Fibroblast of skin of left quadriceps (primary cell): ENCODE measurements at regions not wholly inside any gene's neighbourhood (a gene's known extent, or its start where the extent isn't known, plus 50 kb on each side); places are given as distances from the start of the nearest gene placed in this dataset.

Source experiments
- DNase-seq, 2 experiments: peaks; one replicate each; pipeline ENCODE4 v3.0.0-alpha.2; 2013; ENCODE audit warnings: low read depth in 2 of 2

DNA sequence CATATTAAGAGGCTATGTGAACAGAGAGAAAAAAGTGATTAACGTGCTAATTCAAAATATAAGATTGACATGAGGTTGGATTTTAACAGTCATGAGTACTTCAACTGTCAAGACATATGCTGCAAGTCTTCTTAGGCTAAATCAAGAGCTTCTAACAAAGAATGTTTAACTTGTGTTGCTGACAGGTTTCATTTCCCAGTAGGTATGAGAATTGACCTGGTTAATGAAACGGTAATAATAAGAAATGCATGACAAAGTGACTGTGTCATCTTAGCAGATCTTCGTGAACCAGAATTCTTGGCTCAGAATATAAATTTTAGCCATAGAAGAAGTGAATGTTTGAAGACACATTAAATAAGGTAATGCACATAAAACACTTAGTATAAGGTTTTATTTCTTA is 132.6 kb upstream of the PTGFR start:
- no peak for DNase-seq

GRCh38 chr1:78359666-78360065 is 131.1 kb upstream of the PTGFR start:
- no peak for DNase-seq

- no peak for DNase-seq
Observed at GRCh38 chr1:78360584-78360983, 130.2 kb upstream of the PTGFR start.

GRCh38 chr1:78367700-78368099 is 123.1 kb upstream of the PTGFR start:
- no peak for DNase-seq

GRCh38 chr1:78369546-78369945 is 121.2 kb upstream of the PTGFR start:
- DNase-seq: no peak

- no peak for DNase-seq
Observed at GRCh38 chr1:78370356-78370755, 120.4 kb upstream of the PTGFR start.

DNA sequence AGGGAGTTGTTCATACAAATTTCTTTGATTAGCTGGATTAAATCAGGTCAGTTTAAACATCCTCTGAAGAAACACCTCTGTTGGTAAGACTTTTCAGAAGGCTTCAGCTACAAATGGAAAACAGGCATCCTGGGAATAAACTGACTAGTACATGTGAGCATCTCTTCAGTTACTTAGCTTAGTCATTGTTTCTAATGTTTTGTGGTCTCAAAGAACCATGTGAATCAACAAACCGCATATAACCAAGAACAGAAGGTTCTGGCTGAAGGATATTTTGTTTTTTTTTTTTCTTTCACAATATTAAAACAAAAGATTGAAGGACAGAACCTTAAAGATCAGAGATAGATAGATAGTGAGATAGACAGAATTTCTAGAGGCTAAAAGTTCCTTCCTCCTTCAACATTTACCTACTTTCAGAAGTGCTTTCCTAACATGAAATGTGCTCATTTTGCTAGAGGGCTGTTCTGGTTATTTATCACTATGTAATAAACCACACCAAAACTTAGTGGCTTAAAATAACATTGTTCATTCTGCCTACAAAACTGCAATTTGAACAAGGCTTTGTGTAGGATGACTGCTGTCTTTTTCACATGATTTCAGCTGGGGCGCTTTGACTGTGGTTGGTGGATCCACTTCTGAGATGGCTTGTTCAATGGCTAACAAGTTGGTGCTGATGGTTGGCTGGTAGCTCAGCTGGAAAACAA is 119.8 kb upstream of the PTGFR start:
- DNase-seq: no peak

- DNase-seq: no peak
Observed at GRCh38 chr1:78373676-78374075, 117.1 kb upstream of the PTGFR start.

DNA sequence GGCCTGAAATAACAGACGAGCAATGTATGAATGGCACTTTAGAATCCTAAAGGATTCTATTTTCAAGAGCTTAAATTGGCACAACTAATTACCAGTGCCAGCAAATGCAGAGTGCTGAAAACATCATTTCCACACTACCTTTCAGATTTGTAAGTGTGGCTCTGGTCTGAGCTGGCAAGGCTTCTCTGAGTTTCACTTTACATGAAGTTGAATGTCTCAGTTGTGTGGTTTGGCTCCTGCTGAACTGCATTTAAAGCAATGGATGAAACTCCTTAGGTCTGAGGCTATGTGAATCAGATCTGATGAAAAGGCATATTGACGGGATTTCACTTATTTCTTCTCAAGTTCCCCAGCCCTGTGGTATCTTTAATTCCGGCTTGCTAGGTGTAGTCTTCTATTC is 114.8 kb upstream of the PTGFR start:
- DNase-seq: no peak

GRCh38 chr1:78377356-78377928 is 113.3 kb upstream of the PTGFR start:
- DNase-seq: no peak

- no peak for DNase-seq
Observed at GRCh38 chr1:78383923-78384322, 106.9 kb upstream of the PTGFR start.

DNA sequence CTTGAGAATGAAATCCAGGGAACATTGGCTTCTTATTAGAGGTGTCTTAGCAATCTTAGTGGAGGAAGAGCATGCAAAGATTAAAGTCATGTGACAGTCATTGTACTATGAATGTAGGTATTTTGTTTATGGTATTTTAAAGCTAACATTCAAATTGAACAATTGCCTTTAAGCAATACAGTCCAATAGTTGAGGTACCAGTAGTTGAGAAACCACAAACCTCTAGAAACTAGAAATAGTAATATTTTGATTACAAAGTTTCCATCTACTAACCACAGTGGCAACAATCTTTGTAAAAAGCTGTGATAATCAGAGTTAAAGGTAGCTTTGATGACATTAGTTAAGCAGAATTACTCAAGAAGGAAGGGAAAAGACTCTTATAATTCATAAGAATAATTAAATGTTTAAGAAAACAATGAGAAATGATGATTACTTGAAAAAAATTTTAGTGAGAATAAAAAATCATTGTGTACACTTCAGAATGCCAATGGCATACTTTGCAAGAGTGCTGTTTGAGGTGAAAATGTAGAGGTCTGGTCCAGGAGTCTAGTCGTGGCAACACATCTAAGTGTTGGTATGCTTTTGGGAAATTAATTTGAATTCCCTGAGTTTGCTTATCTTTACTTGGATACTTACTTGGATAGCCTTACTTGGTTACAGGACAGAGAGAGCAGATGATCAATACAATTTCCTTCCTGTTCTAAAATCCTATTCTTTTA is 104.9 kb upstream of the PTGFR start:
- DNase-seq: no peak

DNA sequence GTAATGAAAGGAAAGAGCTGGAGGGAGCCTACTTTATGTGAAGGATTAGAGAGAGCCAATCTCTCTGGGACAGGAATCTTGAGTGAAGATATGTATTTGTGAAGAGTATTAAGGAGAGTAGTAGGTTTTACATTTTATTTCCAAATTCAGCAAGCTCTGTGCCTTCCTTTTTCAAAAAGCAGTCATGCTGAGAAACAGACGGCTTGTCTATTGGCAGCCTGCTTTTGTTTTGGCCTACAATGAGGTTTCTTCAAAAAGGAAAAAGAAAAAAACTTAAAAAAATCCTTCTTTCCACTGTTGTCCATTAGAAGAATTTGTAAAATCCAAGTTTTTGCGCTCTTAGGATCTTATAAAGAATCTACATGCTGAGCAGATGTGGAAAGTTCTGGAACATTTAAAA is 103.6 kb upstream of the PTGFR start:
- no peak for DNase-seq

GRCh38 chr1:78387871-78388270 is 102.9 kb upstream of the PTGFR start:
- DNase-seq: no peak

- DNase-seq: no peak
Observed at GRCh38 chr1:78388275-78388674, 102.5 kb upstream of the PTGFR start.

DNA sequence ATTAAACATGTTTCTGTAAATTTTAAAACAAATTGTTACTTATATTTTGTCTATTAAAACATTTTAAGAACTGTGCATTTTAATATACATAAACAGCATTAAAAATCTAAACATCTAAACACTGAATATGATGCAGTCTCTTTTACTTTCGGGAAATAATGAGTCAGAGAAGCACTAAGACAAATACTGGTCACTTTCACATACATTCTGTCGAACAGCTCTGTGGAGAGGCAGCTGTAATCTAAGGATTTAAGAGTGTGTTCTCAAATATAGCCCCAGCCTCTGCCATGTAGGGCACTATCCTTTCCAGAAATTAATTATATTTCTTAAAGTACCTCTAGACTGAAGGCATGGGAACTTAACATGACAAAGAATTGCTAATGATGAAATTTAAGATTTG is 89.6 kb upstream of the PTGFR start:
- DNase-seq: no peak

DNA sequence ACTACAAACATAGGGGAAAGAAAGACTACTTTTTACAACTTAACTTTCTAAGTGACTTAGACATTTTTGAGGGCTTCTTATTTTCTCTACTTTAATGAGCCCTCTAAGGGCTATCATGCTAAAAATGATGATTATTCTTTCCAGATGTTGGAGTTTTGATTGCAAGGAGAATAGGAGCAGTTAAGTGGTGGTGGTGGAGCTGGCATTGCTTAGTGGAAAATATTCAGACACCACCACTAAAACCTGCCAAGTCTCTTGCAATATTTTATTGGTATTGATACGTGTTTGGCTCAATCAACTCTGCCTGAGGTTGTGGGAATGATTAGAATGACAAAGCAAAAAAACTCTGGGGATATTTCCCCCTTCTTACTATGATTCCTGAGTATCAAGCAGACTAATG is 82.6 kb upstream of the PTGFR start:
- DNase-seq: peak; percentile 83 to 87

DNA sequence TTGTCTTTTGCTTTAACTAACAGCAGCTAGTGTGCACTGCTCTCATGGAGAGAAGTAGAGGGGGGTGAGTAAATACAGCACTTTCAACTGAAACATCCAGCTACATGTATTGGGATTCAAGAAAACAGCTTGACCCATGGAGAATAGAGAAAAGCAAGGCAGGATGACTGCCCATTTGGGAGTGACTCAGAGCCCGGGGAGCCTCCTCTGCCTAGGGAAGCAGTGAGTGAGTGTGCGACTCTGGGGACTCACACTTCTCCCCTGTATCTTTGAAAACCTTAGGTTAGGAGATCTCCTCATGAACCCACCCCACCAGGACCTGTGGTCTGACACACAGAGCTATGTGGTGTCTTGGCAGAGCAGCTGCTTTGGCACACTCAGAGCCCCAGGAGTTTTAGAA is 82.0 kb upstream of the PTGFR start:
- no peak for DNase-seq

- DNase-seq: no peak
Observed at GRCh38 chr1:78410643-78411042, 80.1 kb upstream of the PTGFR start.

DNA sequence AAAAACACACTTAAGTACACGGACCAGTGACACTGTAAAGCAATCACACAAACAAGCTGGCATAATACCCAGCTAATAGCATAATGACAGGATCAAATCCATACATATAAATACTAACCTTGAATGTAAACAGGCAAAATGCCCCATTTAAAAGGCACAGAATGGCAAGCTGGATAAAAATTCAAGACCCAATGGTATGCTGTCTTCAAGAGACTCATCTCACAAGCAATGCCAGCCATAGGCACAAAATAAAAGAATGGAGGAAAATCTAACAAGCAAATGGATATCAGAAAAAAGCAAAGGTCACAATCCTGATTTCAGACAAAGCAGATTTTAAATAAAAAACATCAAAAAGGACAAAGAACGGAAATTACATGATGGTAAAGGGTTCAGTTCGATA is 79.1 kb upstream of the PTGFR start:
- DNase-seq: no peak

DNA sequence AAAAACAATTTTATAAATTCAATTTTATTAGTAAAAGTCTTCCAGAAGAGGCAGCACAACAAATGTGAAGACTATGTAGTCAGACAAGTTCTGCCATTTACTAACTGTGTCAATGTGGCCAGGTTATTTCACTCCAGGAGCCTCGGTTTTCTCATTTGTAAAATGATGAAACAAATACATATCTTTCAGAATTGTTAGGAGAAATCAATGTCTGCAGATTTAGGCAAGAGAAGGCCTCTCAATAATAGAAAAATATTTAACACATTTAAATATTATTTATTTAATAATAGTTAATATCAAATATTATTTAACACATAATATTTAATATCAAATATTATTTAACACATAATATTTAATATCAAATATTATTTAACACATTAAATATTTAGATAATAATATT is 75.6 kb upstream of the PTGFR start:
- DNase-seq: no peak

GRCh38 chr1:78419309-78419708 is 71.5 kb upstream of the PTGFR start:
- peak; percentile 77 for DNase-seq

DNA sequence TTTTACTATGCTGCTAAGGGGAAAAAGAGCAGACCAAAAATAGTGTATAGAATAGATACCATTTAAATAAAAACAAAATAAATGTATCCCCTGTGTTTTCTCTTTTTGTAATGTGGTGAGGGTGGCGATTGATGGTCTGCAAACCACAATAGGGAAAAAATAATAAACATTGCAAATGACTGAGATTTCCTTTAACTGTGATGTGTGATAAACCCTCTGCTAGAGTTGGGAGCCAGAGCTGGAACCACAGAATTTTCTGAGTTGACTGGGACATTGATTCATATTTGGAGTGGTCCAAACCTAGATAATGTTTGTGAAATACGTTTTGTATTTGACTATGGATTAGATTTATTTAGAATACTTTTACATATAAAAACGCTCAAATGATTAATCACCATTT is 70.6 kb upstream of the PTGFR start:
- no peak for DNase-seq
